ENCODE measurements at regions not wholly inside any gene's neighbourhood (a gene's known extent, or its start where the extent isn't known, plus 50 kb on each side); places are given as distances from the start of the nearest gene placed in this dataset.

DNA sequence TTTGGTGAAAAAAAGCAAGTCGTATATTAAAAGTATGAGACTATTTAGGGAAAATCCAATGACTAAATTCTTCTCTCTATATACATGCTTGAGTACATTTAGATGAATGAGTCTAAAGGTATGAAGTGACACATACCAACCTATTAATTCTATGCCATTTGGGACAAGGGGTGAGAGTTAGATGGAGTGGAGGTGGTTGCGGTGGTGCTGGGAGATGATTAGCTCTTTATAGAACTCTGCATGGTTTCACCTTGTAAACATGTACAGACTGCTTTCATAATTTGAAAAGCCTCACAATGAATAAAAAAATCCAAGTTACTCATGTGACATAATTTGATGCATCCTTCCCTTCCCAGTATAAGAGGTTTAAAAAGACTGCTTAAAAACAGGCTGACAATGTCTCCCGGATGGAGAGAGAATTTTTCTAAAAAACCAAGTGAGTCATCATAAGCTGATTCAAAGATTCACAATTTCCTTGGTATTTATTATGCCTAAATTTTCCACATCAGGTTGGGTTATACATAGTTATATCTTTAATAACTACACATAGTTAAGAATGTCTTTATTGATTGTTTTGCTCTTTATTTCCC lies 572.8 kb downstream of the REEP3 start:
- no peak overlapping the region for H3K18ac ChIP-seq (ENCODE audit: low read depth in 1 of 2, low read length in 2 of 2)
- H3K9ac ChIP-seq (ENCODE audit: low read length), result no peak overlapping the region
- H3K14ac ChIP-seq (ENCODE audit: low read length in 2 of 2), result no peak overlapping the region
- no peak overlapping the region for H4K8ac ChIP-seq (ENCODE audit: low read length)
- no peaks in the 10 kb centered on the region for H3K4me1 ChIP-seq (ENCODE audit: control insufficient read depth, insufficient read depth, low read depth, low read length)
- H2AFZ ChIP-seq (ENCODE audit: low read depth, low read length), result no peak overlapping the region
- no peak overlapping the region for H2BK5ac ChIP-seq (ENCODE audit: low read depth, low read length, poor library complexity, severe bottlenecking)
- no peak overlapping the region for H3K4me3 ChIP-seq (ENCODE audit: insufficient read depth in 1 of 2, low read depth in 1 of 2, low read length in 2 of 2)
- DNase-seq, result no peak
- no peak overlapping the region for H3K27ac ChIP-seq (ENCODE audit: low read length, poor library complexity, severe bottlenecking)
- H2BK12ac ChIP-seq (ENCODE audit: low read length in 2 of 2), result no peak overlapping the region
- H2BK15ac ChIP-seq (ENCODE audit: low read depth, poor library complexity, severe bottlenecking), result no peak overlapping the region
- no peak overlapping the region for H3K4me2 ChIP-seq (ENCODE audit: low read length, poor library complexity, severe bottlenecking)
- no peaks in the 10 kb centered on the region for H3K27me3 ChIP-seq (ENCODE audit: control insufficient read depth in 1 of 2, insufficient read depth in 1 of 2, low read length in 2 of 2)
- H3K36me3 ChIP-seq (ENCODE audit: control insufficient read depth in 1 of 2, insufficient read depth in 2 of 2, low read depth in 1 of 2, low read length in 2 of 2), result no peaks in the 10 kb centered on the region
- no peaks in the 10 kb centered on the region for H3K79me1 ChIP-seq (replicated peaks; ENCODE audit: low read length, poor library complexity, severe bottlenecking)
- H3K4ac ChIP-seq (ENCODE audit: low read depth in 1 of 2, low read length in 2 of 2), result no peak overlapping the region
- no CpG with 5 or more reads among the region's 3 CpGs for WGBS
- no peaks in the 10 kb centered on the region for H3K9me3 ChIP-seq (ENCODE audit: control insufficient read depth, low read length)
- H3K23ac ChIP-seq (ENCODE audit: low read length in 2 of 2), result no peak overlapping the region
- H2AK5ac ChIP-seq (ENCODE audit: low read length, severe bottlenecking), result no peak overlapping the region
- no peak overlapping the region for H4K91ac ChIP-seq (ENCODE audit: low read length)
- no peak overlapping the region for H2BK120ac ChIP-seq (ENCODE audit: low read depth, low read length)

- no peak overlapping the region for H3K4me2 ChIP-seq (ENCODE audit: low read length, poor library complexity, severe bottlenecking)
- H3K14ac ChIP-seq (ENCODE audit: low read length in 2 of 2), result no peak overlapping the region
- no peak overlapping the region for H3K4me3 ChIP-seq (ENCODE audit: insufficient read depth in 1 of 2, low read depth in 1 of 2, low read length in 2 of 2)
- DNase-seq, result no peak
- no peak overlapping the region for H3K23ac ChIP-seq (ENCODE audit: low read length in 2 of 2)
- no peak overlapping the region for H4K8ac ChIP-seq (ENCODE audit: low read length)
- H3K27ac ChIP-seq (ENCODE audit: low read length, poor library complexity, severe bottlenecking), result no peak overlapping the region
- H2BK12ac ChIP-seq (ENCODE audit: low read length in 2 of 2), result no peak overlapping the region
- no peaks in the 10 kb centered on the region for H3K9me3 ChIP-seq (ENCODE audit: control insufficient read depth, low read length)
- 73% methylated on average over 4 of the region's 4 CpGs for WGBS
- no peak overlapping the region for H2BK5ac ChIP-seq (ENCODE audit: low read depth, low read length, poor library complexity, severe bottlenecking)
- H3K27me3 ChIP-seq (ENCODE audit: control insufficient read depth in 1 of 2, insufficient read depth in 1 of 2, low read length in 2 of 2), result no peaks in the 10 kb centered on the region
- H2BK15ac ChIP-seq (ENCODE audit: low read depth, poor library complexity, severe bottlenecking), result no peak overlapping the region
- no peak overlapping the region for H2AK5ac ChIP-seq (ENCODE audit: low read length, severe bottlenecking)
- H4K91ac ChIP-seq (ENCODE audit: low read length), result no peak overlapping the region
- no peak overlapping the region for H2AFZ ChIP-seq (ENCODE audit: low read depth, low read length)
- no peaks in the 10 kb centered on the region for H3K36me3 ChIP-seq (ENCODE audit: control insufficient read depth in 1 of 2, insufficient read depth in 2 of 2, low read depth in 1 of 2, low read length in 2 of 2)
- no peak overlapping the region for H3K4ac ChIP-seq (ENCODE audit: low read depth in 1 of 2, low read length in 2 of 2)
- H3K79me1 ChIP-seq (replicated peaks; ENCODE audit: low read length, poor library complexity, severe bottlenecking), result no peaks in the 10 kb centered on the region
- no peak overlapping the region for H2BK120ac ChIP-seq (ENCODE audit: low read depth, low read length)
- no peak overlapping the region for H3K9ac ChIP-seq (ENCODE audit: low read length)
- no peaks in the 10 kb centered on the region for H3K4me1 ChIP-seq (ENCODE audit: control insufficient read depth, insufficient read depth, low read depth, low read length)
- H3K18ac ChIP-seq (ENCODE audit: low read depth in 1 of 2, low read length in 2 of 2), result no peak overlapping the region
Measured at GRCh38 chr10:64096941-64097340, 575.7 kb downstream of the REEP3 start.

GRCh38 chr10:64097391-64098122 lies 576.4 kb downstream of the REEP3 start:
- no peak overlapping the region for H2BK5ac ChIP-seq (ENCODE audit: low read depth, low read length, poor library complexity, severe bottlenecking)
- no peak overlapping the region for H3K4ac ChIP-seq (ENCODE audit: low read depth in 1 of 2, low read length in 2 of 2)
- no peaks in the 10 kb centered on the region for H3K4me1 ChIP-seq (ENCODE audit: control insufficient read depth, insufficient read depth, low read depth, low read length)
- WGBS, result 88% methylated on average over 4 of the region's 9 CpGs
- H3K18ac ChIP-seq (ENCODE audit: low read depth in 1 of 2, low read length in 2 of 2), result no peak overlapping the region
- no peak overlapping the region for H3K23ac ChIP-seq (ENCODE audit: low read length in 2 of 2)
- no peak overlapping the region for H4K91ac ChIP-seq (ENCODE audit: low read length)
- H3K79me1 ChIP-seq (replicated peaks; ENCODE audit: low read length, poor library complexity, severe bottlenecking), result no peaks in the 10 kb centered on the region
- H3K9me3 ChIP-seq (ENCODE audit: control insufficient read depth, low read length), result no peaks in the 10 kb centered on the region
- H3K14ac ChIP-seq (ENCODE audit: low read length in 2 of 2), result no peak overlapping the region
- H4K8ac ChIP-seq (ENCODE audit: low read length), result no peak overlapping the region
- H3K4me3 ChIP-seq (ENCODE audit: insufficient read depth in 1 of 2, low read depth in 1 of 2, low read length in 2 of 2), result no peak overlapping the region
- no peaks in the 10 kb centered on the region for H3K36me3 ChIP-seq (ENCODE audit: control insufficient read depth in 1 of 2, insufficient read depth in 2 of 2, low read depth in 1 of 2, low read length in 2 of 2)
- no peak overlapping the region for H2AK5ac ChIP-seq (ENCODE audit: low read length, severe bottlenecking)
- H3K27ac ChIP-seq (ENCODE audit: low read length, poor library complexity, severe bottlenecking), result no peak overlapping the region
- H2BK15ac ChIP-seq (ENCODE audit: low read depth, poor library complexity, severe bottlenecking), result no peak overlapping the region
- DNase-seq, result no peak
- H3K27me3 ChIP-seq (ENCODE audit: control insufficient read depth in 1 of 2, insufficient read depth in 1 of 2, low read length in 2 of 2), result no peaks in the 10 kb centered on the region
- H3K9ac ChIP-seq (ENCODE audit: low read length), result no peak overlapping the region
- no peak overlapping the region for H2BK12ac ChIP-seq (ENCODE audit: low read length in 2 of 2)
- no peak overlapping the region for H3K4me2 ChIP-seq (ENCODE audit: low read length, poor library complexity, severe bottlenecking)
- H2BK120ac ChIP-seq (ENCODE audit: low read depth, low read length), result no peak overlapping the region
- H2AFZ ChIP-seq (ENCODE audit: low read depth, low read length), result no peak overlapping the region

DNA sequence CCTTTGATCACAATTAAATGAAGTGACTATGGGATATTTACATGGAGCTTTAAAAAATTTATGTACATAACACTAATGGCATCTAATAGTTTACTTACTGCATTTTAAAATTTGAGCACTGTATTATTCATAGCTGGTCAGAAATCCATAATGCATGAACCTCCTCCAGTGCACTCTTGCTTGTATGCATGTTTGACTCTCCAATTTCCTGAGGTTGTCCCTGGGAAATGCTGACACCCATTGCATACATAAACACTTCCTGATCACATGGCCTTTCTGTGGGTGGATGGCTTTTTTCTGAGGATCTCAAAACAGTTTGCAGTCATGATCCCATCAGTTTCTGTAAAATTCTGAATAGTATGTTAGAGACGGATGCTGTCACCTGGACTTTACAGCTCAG lies 577.8 kb downstream of the REEP3 start:
- H4K8ac ChIP-seq (ENCODE audit: low read length), result no peak overlapping the region
- no peak overlapping the region for H3K23ac ChIP-seq (ENCODE audit: low read length in 2 of 2)
- H3K14ac ChIP-seq (ENCODE audit: low read length in 2 of 2), result no peak overlapping the region
- no peak overlapping the region for H2BK5ac ChIP-seq (ENCODE audit: low read depth, low read length, poor library complexity, severe bottlenecking)
- H3K9ac ChIP-seq (ENCODE audit: low read length), result no peak overlapping the region
- H3K18ac ChIP-seq (ENCODE audit: low read depth in 1 of 2, low read length in 2 of 2), result no peak overlapping the region
- 100% methylated on average over 1 of the region's 1 CpG for WGBS
- H2BK15ac ChIP-seq (ENCODE audit: low read depth, poor library complexity, severe bottlenecking), result no peak overlapping the region
- no peaks in the 10 kb centered on the region for H3K36me3 ChIP-seq (ENCODE audit: control insufficient read depth in 1 of 2, insufficient read depth in 2 of 2, low read depth in 1 of 2, low read length in 2 of 2)
- H3K4ac ChIP-seq (ENCODE audit: low read depth in 1 of 2, low read length in 2 of 2), result no peak overlapping the region
- no peak overlapping the region for H3K4me2 ChIP-seq (ENCODE audit: low read length, poor library complexity, severe bottlenecking)
- no peak for DNase-seq
- no peaks in the 10 kb centered on the region for H3K9me3 ChIP-seq (ENCODE audit: control insufficient read depth, low read length)
- H3K4me3 ChIP-seq (ENCODE audit: insufficient read depth in 1 of 2, low read depth in 1 of 2, low read length in 2 of 2), result no peak overlapping the region
- H3K27ac ChIP-seq (ENCODE audit: low read length, poor library complexity, severe bottlenecking), result no peak overlapping the region
- H2AFZ ChIP-seq (ENCODE audit: low read depth, low read length), result no peak overlapping the region
- H2AK5ac ChIP-seq (ENCODE audit: low read length, severe bottlenecking), result no peak overlapping the region
- no peaks in the 10 kb centered on the region for H3K79me1 ChIP-seq (replicated peaks; ENCODE audit: low read length, poor library complexity, severe bottlenecking)
- no peak overlapping the region for H4K91ac ChIP-seq (ENCODE audit: low read length)
- no peaks in the 10 kb centered on the region for H3K27me3 ChIP-seq (ENCODE audit: control insufficient read depth in 1 of 2, insufficient read depth in 1 of 2, low read length in 2 of 2)
- H2BK12ac ChIP-seq (ENCODE audit: low read length in 2 of 2), result no peak overlapping the region
- H3K4me1 ChIP-seq (ENCODE audit: control insufficient read depth, insufficient read depth, low read depth, low read length), result no peaks in the 10 kb centered on the region
- no peak overlapping the region for H2BK120ac ChIP-seq (ENCODE audit: low read depth, low read length)

Measured in mesenchymal stem cell (in vitro differentiated cells and primary cell).